ENCODE measurements at regions not wholly inside any gene's neighbourhood (a gene's known extent, or its start where the extent isn't known, plus 50 kb on each side); places are given as distances from the start of the nearest gene placed in this dataset.

DNA sequence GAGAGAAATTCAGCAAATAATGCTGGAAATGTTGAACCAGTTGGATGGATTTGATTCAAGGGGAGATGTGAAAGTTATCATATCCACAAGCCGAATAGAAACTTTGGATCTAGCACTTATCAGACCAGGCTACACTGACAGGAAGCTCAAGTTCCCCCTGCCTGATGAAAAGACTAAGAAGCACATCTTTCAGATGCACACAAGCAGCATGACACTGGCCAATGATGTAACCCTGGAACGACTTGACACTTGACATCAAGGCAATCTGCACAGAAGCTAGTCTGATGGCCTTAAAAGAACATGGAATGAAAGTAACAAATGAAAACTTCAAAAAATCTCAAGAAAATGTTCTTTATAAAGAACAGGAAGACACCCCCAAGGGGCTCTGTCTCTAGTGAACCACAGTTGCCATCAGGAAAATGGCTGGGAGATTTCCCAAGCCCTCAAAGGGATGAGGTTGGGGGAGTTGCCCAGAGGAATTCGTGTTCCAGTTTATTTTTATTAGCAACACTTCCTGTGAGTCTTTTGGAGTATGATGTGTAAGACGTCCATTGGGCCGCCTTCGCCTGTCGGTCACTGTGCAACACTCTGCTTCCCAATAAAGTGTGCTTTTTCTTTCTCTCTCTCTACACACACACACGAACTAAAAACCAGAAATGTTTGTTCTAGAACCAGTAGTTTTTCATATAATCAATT, 200.0 kb downstream of the HIBADH start:
- no peaks in the 10 kb centered on the region for H3K9me3 ChIP-seq (ENCODE audit: control insufficient read depth, insufficient read depth, low read depth, low read length)
- POLR2A ChIA-PET, result no interaction called here
- DNase-seq (ENCODE audit: low read depth, low spot score), result no peak
- CTCF ChIA-PET, result interaction anchor here (0.6 kb wide), 1 partner anchor 8 kb away, joined by 3 read pairs; no protein-coding TSS in a partner anchor
- H3K27ac ChIP-seq (ENCODE audit: low read length), result no peak overlapping the region
- ATAC-seq, result no peak
- H3K36me3 ChIP-seq (ENCODE audit: control insufficient read depth, insufficient read depth, low read length), result no peaks in the 10 kb centered on the region
- H3K4me1 ChIP-seq (ENCODE audit: control insufficient read depth, insufficient read depth, low read length), result no peaks in the 10 kb centered on the region
- intact Hi-C loops (cut with micrococcal nuclease; ENCODE audit: unreplicated experiment) (no loop called here), in situ Hi-C loops (cut with HindIII; ENCODE audit: low pct_unique_long_range_greater_than_20kb, low sequenced_read_pairs) (no loop called here)
- TF ChIP-seq, protein P1, sequence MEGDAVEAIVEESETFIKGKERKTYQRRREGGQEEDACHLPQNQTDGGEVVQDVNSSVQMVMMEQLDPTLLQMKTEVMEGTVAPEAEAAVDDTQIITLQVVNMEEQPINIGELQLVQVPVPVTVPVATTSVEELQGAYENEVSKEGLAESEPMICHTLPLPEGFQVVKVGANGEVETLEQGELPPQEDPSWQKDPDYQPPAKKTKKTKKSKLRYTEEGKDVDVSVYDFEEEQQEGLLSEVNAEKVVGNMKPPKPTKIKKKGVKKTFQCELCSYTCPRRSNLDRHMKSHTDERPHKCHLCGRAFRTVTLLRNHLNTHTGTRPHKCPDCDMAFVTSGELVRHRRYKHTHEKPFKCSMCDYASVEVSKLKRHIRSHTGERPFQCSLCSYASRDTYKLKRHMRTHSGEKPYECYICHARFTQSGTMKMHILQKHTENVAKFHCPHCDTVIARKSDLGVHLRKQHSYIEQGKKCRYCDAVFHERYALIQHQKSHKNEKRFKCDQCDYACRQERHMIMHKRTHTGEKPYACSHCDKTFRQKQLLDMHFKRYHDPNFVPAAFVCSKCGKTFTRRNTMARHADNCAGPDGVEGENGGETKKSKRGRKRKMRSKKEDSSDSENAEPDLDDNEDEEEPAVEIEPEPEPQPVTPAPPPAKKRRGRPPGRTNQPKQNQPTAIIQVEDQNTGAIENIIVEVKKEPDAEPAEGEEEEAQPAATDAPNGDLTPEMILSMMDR (IDR thresholded peaks at IDR 0.05), result no peak
- TF ChIP-seq TCF7L2 (IDR thresholded peaks at IDR 0.05; ENCODE audit: low read depth, low read length) (no peak), SIN3A (IDR thresholded peaks at IDR 0.05; ENCODE audit: borderline replicate concordance, insufficient read depth, low read depth, low read length) (no peak), POLR2AphosphoS5 (IDR thresholded peaks at IDR 0.05; ENCODE audit: low read depth, low read length) (no peak)
- TF ChIP-seq, protein P2, sequence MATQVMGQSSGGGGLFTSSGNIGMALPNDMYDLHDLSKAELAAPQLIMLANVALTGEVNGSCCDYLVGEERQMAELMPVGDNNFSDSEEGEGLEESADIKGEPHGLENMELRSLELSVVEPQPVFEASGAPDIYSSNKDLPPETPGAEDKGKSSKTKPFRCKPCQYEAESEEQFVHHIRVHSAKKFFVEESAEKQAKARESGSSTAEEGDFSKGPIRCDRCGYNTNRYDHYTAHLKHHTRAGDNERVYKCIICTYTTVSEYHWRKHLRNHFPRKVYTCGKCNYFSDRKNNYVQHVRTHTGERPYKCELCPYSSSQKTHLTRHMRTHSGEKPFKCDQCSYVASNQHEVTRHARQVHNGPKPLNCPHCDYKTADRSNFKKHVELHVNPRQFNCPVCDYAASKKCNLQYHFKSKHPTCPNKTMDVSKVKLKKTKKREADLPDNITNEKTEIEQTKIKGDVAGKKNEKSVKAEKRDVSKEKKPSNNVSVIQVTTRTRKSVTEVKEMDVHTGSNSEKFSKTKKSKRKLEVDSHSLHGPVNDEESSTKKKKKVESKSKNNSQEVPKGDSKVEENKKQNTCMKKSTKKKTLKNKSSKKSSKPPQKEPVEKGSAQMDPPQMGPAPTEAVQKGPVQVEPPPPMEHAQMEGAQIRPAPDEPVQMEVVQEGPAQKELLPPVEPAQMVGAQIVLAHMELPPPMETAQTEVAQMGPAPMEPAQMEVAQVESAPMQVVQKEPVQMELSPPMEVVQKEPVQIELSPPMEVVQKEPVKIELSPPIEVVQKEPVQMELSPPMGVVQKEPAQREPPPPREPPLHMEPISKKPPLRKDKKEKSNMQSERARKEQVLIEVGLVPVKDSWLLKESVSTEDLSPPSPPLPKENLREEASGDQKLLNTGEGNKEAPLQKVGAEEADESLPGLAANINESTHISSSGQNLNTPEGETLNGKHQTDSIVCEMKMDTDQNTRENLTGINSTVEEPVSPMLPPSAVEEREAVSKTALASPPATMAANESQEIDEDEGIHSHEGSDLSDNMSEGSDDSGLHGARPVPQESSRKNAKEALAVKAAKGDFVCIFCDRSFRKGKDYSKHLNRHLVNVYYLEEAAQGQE (IDR thresholded peaks at IDR 0.05; ENCODE audit: insufficient read depth in 1 of 2, low read depth in 2 of 2, low read length in 1 of 2), result no peak
- BruUV-seq (replicated peaks), result no TSS peak
- H3K4me3 ChIP-seq (ENCODE audit: low read depth in 2 of 2, low read length in 2 of 2), result no peak overlapping the region
- peaks cover 23% of the 10 kb centered on the region for H3K27me3 ChIP-seq (ENCODE audit: control insufficient read depth, insufficient read depth, low read length)

DNA sequence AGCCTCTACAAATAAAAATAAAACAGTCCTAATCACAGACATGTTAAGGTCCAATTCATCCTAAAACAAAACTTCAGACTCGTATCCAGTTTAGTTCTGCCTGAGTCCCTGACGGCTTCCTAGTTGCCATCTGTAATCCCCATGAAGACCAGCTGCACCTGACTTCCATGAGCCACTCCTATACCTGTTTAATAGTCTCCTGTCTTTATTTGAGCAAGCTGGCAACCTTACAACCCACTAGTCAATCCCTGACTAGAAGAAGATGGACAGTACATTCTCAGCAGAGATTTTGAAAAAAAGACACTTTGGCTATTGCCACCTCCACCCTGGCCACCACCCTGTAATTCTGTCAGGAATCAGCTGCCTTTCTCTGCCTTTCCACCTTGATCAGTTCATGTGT, 197.7 kb downstream of the HIBADH start:
- CTCF ChIA-PET, result no interaction called here
- intact Hi-C loops (cut with micrococcal nuclease; ENCODE audit: unreplicated experiment) (no loop called here), in situ Hi-C loops (cut with HindIII; ENCODE audit: low pct_unique_long_range_greater_than_20kb, low sequenced_read_pairs) (no loop called here)
- Histone ChIP-seq H3K27me3 (ENCODE audit: control insufficient read depth, insufficient read depth, low read length) (peaks cover 22% of the 10 kb centered on the region), H3K4me1 (ENCODE audit: control insufficient read depth, insufficient read depth, low read length) (no peaks in the 10 kb centered on the region), H3K9me3 (ENCODE audit: control insufficient read depth, insufficient read depth, low read depth, low read length) (no peaks in the 10 kb centered on the region), H3K36me3 (ENCODE audit: control insufficient read depth, insufficient read depth, low read length) (no peaks in the 10 kb centered on the region), H3K27ac (ENCODE audit: low read length) (no peak overlapping the region), H3K4me3 (ENCODE audit: low read depth in 2 of 2, low read length in 2 of 2) (no peak overlapping the region)
- BruUV-seq (replicated peaks), result no TSS peak
- ATAC-seq (no peak), DNase-seq (ENCODE audit: low read depth, low spot score) (no peak)
- TF ChIP-seq, protein P2 (IDR thresholded peaks at IDR 0.05; ENCODE audit: insufficient read depth in 1 of 2, low read depth in 2 of 2, low read length in 1 of 2), result no peak
- no peak for TF ChIP-seq SIN3A (IDR thresholded peaks at IDR 0.05; ENCODE audit: borderline replicate concordance, insufficient read depth, low read depth, low read length)
- no peak for TF ChIP-seq POLR2AphosphoS5 (IDR thresholded peaks at IDR 0.05; ENCODE audit: low read depth, low read length)
- POLR2A ChIA-PET, result no interaction called here
